H4 (cell line): ENCODE measurements at regions not wholly inside any gene's neighbourhood (a gene's known extent, or its start where the extent isn't known, plus 50 kb on each side); places are given as distances from the start of the nearest gene placed in this dataset.
"Not testable (repeated sequence)": the region's sequence is repeated elsewhere in the genome, so short reads cannot be mapped to it uniquely, and the experiment has no call there.

Source experiments
- DNase-seq: peaks from one replicate; pipeline ENCODE4 v3.0.0-alpha.2; 2015; ENCODE audit warnings: low spot score

DNA sequence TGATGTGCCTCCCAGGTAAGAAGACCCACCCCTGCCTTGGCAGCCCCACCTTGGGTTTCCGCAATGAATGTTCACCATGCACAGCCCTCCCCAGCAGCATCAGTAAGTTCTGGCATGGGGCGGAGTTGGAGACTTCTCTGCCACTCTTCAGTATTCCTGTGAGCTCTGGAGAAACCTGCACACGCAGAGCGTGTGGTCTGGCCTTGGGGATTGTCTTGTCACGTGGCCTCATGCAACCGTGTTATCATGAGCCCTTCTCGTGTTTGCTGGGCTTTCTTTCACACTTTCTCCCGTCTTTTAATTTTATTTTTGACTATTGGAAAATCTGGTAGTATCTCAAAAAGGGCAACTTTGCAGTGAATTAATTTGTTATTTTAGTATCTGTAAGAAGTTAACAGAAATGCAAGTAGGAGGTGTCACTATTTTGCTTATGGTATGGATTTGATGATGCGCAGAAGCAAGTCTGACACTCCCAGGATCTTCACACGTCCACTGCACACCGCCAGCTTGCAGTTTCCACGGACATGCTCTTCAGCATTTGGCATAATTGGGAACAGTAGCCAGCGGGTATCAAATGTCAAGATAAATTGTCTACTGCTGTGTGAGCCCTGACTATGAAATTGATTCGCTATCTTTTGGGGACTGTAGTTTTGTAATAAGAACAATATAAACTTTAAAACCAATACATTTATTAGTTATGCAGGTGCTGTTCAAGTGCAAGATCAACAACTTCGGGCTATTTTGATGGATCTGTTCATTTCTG lies 463.5 kb downstream of the QKI start:
- no peak for DNase-seq

DNA sequence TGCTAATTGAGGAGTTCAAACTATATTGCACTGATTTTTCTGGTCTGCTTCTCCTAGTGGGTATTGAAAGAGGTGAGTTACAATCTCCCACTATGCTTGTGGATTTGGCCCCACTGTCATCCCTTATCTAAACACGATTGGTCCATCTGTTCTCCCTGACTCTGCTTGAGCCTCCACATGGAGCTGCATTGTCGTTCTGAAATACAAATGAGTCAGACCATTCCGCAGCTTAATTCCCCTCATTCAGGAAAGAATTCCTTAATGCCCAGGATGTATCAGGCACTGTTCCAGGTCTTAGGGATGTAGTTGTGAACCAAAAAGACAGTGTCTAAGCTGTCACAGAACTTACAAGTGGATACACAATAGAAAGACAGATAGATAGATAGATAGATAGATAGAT lies 461.9 kb downstream of the QKI start:
- no peak for DNase-seq

- no peak for DNase-seq
These were observed 460.3 kb downstream of the QKI start for GRCh38 chr6:163874784-163875183.

GRCh38 chr6:163872335-163872734 lies 457.8 kb downstream of the QKI start:
- DNase-seq, result no peak

DNA sequence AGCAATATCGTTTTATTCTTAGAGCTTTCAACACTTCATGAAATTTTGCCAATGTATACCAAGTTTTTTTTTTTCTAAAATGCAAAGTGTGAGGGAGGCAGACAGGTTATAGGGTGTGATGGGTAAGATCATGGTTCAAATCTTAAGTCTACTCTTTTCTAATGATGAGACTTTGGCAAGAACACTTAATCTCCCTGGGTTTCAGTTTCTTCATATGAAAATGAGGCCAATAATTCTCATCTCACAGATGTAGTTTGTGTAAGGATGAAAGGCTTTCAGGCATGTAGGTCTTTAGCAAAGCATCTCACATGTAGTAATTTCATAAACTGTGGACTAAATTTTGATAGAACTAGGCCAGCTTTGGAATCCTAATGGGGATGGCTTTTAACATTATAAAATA lies 457.1 kb downstream of the QKI start:
- no peak for DNase-seq

- no peak for DNase-seq
These were observed 453.2 kb downstream of the QKI start for GRCh38 chr6:163867518-163868292.

GRCh38 chr6:163866192-163866591 lies 451.7 kb downstream of the QKI start:
- no peak for DNase-seq

DNA sequence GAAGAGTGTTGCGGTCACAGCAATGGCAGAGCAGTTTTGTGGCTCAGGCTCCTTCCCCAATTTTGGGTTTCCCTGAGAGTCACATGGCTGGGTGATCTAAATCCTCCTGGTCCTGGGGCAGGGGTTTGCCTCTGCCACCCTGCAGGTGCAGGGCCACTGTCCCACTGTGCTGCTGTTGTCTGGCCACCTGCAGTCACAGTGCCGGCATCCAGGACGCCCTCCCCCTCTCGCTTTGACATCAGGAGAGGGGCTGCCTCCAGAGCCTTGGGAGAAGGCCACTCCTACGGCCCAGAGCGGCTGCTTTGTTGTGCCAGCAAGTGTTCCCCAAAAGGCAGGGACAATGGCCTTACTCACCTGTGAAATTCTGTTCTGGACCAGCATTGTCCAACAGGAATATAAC lies 449.0 kb downstream of the QKI start:
- DNase-seq, result no peak

DNA sequence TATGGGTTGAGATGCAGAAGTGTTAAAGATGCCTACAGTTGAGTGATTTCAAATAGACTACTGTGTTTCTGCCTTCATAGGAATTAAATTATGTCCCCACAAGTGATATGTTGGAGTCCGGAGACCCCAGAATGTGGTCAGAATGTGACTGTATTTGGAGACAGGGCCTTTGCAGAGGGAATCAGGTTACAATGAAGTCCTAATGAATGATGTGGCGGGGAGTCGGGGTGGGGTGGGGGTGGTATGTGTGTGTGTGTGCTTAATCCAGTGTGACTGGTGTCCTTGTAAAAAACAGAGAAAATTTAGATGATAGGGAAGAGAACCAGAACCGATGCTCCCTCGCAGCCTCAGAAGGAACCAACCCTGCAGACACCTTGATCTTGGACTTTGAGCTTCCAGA lies 448.2 kb downstream of the QKI start:
- DNase-seq, result no peak

GRCh38 chr6:163861627-163862026 lies 447.1 kb downstream of the QKI start:
- no peak for DNase-seq

DNA sequence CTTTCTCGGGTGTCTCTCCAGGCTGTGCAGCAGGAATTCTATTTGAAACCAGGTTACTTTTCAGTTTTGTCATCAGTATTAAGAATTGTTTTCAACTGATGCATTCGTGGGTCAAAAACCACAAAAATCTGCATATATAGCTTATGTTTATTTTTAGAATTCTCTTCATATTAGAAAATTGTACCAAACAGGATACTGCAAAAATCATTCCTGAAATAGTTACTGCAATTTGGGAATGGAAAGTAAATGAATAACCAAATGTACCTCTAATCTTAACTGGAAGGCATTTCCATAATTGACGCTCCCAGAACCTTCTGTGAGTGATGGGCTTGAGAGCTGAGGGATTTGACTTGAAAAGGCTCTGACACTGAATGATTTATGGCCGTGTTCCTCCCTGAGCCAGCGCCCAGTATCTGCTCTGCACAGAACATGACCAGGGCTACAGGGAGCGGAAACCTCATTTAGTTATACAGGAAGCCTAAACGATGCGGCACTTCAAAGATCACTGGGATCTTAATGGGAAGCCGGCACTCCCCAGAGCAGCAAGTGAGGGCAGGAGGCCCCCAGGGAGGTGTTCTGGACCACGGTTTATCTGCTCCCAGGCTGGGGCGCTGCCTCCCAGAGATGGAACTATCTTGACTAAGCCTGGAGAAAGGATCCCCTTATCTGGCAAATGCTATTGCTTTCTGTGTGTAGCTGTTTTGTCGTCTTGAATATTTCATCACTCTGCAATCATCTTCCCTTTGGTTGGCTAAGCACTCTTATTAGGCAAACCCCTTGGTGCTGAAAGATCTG lies 446.0 kb downstream of the QKI start:
- no peak for DNase-seq

- not testable (repeated sequence) for DNase-seq
These were observed 444.4 kb downstream of the QKI start for GRCh38 chr6:163858870-163859269.

DNA sequence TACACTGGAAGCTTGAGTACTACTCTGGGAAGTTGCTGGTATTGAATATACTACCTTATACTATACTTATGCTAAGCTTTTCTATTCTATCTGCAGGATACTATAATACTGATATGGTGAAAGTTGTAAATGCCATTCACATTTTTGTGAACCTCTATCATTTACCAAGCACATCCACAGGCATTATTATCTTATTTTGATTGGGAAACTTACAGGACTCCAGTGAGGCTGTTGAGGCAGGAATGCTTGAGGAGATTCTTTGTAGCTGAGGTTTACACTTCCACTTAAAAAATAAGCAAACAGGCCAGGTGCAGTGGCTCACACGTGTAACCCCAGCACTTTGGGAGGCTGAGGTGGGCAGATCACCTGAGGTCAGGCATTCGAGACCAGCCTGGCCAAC lies 442.9 kb downstream of the QKI start:
- DNase-seq, result no peak

DNA sequence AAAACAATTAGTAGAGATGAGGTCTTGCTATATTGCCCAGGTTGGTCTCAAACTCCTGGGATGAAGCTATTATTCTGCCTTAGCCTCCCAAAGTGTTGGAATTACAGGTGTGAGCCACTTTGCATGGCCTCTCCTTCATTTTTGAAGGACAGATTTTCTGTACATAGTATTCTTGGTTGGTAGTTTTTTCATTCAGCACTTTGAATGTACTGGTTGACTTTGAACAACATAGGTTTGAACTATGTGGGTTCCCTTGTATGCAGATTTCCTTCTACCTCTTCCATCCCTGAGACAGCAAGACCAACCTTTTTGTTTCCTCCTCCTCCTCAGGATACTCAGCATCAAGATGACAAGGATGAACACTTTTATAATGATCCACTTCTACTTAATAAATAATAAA lies 436.4 kb downstream of the QKI start:
- no peak for DNase-seq

- DNase-seq, result no peak
These were observed 430.2 kb downstream of the QKI start for GRCh38 chr6:163844761-163845160.

- DNase-seq, result no peak
These were observed 429.8 kb downstream of the QKI start for GRCh38 chr6:163844357-163844756.

- DNase-seq, result no peak
These were observed 428.7 kb downstream of the QKI start for GRCh38 chr6:163843218-163843617.

GRCh38 chr6:163842467-163842866 lies 427.9 kb downstream of the QKI start:
- DNase-seq, result no peak

- DNase-seq, result no peak
These were observed 427.2 kb downstream of the QKI start for GRCh38 chr6:163841733-163842132.

DNA sequence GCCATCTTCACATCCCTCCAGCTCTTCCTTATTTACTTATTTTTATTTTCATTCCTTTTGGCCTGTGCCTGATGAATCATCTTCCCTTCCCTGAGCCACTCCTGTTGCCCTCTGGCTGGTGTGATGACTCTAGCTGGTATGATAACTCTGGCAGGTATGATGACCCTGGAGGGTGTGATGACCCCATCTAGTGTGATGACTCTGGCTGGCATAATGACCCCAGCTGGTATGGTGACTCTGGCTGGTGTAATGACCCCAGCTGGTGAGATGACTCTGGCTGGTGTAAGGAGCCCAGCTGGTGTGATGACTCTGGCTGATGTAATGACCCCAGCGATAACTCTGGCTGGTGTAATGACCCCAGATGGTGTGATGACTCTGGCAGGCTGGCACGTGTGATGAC lies 426.8 kb downstream of the QKI start:
- DNase-seq, result no peak

- no peak for DNase-seq
These were observed 426.4 kb downstream of the QKI start for GRCh38 chr6:163840880-163841279.

DNA sequence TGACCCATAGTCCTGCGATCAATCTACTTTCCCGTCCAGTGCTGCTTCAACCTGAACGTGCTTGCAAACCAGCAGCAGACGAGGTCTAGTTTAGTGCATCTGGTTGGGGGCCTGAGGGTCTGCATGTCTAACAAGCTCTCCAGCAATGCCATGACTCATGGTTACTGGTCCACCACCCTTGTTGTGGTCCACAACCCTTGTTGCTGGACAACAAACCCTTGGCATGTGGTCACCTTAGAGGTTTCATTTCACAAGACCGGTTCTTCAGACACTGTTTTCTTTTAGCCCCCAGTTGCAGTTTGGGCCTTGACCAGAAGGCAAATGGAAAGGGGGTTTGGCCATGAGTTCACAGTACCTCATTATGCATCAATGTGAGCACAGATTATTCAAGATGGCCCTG lies 424.8 kb downstream of the QKI start:
- DNase-seq, result no peak
